NCI-H1092 (cell line): ENCODE measurements at regions not wholly inside any gene's neighbourhood (a gene's known extent, or its start where the extent isn't known, plus 50 kb on each side); places are given as distances from the start of the nearest gene placed in this dataset.
A peak's percentile ranks its signal among the peaks of the same experiment; 100 is the strongest.
"Not testable (repeated sequence)": the region's sequence is repeated elsewhere in the genome, so short reads cannot be mapped to it uniquely, and the experiment has no call there.

Source experiments
- DNase-seq: peaks from one replicate; lab custom pipeline; 2025; lab: John Stamatoyannopoulos, UW

DNA sequence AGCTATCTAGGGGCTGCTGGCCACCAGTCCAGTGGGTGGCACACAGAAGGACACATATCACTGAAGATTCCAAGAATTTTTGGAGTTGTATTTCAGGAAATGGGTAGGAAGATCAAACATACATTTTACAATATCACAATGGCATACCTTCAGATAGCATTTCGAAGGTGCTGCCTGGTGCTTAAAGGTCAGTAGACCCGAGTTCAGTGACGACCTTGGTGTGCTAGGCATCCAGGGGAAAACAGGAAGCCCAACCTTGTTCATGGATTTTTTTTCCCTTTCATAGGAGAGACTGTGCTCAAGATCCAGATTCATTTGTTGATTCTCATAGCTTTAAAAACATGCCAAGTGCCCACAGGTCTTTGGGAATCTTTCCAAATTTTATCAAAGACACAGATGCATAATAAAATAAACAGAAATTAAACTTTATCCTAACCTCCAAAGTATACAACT lies 51.0 kb upstream of the RCBTB2 start:
- DNase-seq = no peak

DNA sequence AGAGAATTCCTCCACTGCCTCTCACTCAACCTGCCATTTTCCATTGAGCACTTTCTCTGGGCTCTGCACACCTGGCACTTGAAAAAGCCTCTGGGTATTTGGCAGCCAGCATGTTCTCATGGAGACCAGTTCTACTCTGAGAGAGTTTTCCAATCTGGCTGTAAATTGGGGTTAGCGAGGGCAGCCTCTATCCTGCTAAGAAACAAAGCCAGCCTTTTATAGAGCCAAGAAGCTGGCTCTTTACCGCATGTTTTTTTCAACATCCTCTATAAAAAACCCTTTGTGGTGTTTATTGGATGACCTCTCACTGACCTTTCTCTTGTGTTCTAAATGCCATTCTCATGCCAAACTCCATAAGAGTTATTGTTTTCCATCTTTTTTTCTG lies 52.6 kb upstream of the RCBTB2 start:
- DNase-seq = peak; percentile 50

DNA sequence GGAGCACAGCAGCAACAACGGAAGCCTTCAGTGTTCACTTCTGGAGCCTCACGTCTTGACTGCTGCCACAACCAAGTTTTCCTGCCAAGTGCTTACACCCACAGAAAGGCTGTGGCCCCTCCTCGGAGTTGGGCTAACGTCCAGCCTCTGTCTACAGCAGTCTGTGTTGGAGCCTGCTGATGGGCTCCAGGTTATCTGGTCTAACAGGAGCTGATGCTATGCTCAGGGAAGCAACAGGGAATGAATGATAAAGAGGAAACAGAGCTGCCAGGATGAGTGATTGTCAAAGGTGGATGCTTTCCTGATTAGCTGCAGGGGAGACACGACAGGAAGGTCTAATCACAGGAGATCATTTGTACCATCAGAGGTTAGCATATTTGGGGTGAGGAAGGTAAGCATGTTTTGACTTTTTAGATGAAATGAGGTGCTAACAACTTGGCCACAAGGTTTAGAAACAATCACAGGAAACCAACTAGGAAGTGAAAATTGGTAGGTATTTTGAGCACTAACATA lies 53.8 kb upstream of the RCBTB2 start:
- no peak for DNase-seq

DNA sequence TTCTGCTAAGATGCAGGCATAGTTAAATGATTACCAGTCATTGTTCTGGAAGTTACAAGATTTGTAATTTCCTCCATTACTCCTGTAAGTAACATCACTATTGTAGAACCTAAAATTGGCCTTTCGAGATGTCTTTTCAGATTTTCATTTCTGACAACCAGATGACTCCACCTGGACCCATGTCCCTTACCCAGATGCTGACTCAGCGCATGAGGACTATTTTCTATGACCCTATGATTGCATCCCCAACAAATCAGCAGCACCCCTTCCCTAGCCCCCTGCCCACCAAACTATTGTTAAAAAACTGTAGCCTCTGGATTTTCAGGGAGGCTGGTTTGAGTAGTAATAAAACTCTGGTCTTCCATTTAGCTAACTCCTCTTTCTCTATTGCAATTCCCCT lies 55.2 kb upstream of the RCBTB2 start:
- no peak for DNase-seq

DNA sequence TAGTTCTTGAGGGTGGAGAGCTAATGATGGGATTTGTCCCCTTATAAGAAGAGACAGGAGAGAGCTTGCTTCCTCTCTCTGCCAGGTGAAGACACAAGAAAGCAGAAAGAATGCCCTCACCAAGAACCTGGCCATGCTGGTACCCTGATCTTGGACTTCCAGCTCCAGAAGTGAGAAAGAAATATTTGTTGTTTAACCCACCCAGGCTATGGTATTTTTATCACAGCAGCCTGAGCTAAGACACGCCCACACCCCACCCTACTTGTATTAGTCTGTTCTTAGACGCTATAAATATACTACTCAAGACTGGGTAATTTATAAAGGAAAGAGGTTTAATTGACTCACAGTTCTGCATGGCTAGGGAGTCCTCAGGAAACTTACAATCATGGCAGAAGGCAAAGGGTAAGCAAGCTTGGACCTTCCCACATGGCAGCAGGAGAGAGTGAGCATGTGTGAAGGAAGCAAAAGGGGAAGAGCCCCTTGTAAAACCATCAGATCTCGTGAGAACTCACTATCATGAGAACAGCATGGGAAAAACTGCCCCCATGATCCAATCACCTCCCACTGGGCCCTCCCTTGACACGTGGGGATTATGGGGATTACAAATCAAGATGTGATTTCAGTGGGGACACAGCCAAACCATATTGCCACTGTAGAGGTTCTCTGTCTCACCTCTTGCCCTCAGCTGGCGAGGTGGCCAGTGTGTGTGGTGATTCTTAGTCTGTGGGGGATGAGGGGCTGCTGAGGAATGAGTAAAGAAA lies 57.4 kb upstream of the RCBTB2 start:
- DNase-seq = no peak

DNA sequence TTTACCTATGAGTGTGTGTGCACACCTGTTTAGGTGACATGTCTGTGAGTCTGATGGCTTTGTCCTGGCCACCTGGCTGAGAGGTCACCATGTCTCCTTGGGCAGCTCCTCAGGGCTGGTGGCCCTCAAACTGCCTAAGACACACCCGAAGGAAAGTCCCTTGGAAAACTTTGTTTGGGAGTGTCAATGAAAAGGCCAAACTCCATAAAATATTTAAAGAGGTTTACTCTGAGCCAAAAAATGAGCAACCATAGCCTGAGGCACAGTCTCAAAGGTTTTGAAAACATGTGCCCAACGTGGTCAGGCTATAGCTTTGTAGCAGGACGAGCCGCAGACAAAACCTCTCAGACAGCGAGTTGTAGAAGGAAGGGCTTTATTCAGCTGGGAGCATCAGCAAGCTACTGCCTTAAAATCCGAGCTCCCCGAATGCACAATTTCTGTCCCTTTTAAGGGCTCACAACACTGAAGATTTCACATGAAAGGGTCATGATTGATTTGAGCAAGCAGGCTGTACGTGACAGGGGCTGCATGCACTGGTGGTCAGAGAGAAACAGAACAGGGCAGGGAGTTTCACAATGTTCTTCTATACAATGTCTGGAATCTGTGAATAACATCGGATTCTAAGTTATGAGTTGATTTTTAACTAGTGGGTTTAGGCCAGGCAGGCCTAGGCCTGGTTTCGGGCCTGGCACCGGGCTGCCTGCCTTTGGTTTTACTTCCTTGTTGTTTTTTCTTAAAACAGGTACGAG lies 58.4 kb upstream of the RCBTB2 start:
- DNase-seq = not testable (repeated sequence)

DNA sequence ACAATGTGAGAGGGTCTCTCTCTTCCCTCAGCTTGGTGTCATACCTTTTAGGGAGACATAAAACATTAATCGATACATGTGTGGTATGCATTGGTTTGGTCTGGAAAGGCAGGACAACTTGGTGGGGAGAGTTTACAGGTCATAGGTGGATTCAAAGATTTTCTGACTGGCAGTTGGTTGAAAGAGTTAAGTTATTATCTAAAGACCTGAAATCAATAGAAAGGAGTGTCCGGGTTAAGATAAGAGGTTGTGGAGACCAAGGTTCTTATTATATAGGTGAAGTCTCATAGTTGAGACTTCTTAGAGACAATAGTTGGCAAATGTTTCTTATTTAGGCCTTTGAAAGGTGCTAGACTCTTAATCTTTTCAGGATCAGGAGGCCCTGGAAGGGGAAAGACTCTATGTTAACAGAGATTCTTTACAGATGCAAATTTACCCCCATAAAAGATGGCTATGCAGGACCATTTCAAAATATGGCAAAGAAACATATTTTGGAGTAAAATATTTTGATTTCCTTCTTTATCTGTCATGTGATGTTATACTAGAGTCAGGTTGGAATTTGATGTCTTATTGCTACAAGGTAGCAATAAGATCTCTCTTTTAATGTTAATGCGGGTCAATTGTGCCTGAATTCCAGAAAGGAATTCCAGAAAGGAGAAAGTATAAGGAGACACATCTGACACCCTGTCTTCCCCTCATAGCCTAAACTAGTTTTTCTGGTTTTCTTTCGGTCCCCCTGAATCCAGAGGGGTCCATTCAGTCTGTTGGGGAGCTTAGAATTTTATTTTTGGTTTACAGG lies 59.2 kb upstream of the RCBTB2 start:
- no peak for DNase-seq

DNA sequence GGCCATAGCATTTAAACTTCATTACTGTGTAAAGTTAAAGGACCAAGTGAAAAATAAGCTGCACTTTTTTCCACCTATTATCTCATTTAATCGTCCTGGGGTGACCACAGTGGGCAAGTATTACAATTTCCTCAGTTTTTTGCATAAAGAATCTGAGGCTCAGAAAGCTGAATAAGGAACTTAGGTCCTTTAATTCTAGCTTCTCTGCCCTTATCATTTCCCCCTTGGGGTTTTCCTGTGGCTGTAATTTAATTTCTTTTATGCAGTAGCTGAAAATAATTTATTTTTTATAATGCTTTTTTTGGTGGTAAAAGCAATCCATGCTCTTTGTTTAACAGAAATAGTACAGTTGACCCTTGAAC lies 59.8 kb upstream of the RCBTB2 start:
- no peak for DNase-seq

DNA sequence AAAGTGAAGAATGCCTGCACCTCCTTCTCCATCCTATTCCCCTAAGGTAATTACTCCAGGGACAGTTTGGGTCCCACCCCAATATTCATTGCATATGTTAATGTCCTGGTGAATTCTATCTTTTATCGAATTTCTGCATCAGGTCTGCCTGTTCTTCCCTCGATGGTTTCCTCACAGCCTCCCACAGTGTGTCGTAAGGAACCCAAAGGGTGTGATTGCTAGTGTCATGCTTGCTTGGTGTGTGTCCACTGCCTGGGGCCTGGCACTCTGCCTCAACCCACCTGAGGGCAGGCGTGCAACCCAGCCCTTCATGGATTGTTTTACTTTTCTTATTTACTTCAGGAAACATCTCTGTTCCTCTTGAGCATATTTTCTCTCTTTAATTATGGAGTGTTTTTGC lies 60.2 kb upstream of the CYSLTR2 start:
- no peak for DNase-seq

DNA sequence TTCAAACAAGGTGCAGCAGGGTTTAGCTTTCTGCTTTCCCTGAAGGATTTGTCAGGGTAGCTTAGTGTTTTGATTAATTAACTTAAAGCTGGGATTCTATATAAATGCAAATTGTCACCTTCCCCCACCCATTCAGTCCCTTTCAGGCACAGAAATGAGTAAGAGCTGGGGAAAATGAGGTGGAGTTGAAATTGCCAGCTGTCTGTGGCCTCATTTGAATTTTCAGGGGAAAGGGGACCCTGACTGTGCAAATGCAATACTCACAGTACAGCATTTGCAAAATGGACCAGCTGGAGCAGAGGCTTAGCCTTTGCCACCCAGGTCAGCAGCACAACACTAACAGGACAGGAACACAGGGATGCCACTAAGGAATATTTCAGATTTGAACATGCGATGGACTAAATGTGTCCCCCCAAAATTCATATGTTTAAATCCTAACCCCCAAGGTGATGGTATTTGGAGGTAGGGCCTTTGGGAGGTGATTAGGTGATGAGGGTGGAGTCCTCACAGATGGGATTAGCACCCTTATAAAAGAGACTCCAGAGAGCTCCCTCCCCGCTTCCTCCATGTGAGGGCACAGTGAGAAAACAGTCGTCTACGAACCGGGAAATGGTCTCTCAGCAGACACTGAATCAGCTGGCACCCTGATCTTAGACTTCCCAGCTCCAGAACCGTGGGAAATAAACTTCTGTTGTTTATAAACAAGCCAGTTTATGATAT lies 59.5 kb upstream of the CYSLTR2 start:
- no peak for DNase-seq

DNA sequence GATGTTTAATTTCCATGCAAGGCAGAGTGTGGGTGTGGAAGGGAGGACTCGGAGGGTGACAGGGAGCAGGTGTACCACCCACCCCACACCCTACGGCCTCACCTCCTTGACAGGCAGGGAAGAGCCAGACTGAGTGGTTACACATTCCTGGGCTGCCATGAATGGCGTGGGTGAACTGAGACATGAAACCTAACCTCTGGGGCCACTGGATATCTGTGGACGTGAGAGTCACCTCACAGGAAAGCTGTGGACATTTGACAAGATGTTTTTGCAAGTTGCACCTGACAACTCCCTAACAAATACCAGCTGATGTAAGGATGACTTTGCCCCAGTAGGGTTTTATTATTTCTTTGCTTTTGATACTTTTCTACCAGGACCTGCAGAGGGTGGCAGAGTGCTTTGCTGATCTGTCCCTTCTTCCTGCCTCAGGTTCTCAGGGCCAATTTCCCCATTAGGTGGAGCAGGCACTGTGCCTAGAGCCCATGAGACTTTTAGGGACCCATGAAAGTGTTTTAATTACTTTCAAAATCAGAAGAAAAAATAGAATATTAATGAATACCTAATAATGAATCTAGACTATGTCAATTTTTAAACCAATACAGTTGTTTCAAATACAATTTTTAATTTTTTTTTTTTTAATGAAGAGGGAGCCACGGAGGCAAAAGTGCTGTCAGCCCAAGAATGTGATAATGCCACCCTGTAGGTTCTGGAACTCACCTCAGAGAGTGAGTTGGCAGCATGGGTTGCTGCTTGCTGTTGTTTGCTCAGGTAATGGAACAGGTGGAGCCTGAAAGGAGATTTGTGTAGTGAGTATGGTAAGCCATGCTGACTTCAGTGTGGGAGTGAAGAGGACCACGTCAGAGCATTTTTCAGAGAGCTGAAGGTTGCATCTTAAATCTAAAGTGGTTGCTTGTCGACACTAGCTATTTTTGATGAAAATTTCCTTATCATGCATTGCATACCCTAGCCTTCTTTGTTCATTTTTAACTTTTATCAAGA lies 58.0 kb upstream of the CYSLTR2 start:
- DNase-seq = no peak

DNA sequence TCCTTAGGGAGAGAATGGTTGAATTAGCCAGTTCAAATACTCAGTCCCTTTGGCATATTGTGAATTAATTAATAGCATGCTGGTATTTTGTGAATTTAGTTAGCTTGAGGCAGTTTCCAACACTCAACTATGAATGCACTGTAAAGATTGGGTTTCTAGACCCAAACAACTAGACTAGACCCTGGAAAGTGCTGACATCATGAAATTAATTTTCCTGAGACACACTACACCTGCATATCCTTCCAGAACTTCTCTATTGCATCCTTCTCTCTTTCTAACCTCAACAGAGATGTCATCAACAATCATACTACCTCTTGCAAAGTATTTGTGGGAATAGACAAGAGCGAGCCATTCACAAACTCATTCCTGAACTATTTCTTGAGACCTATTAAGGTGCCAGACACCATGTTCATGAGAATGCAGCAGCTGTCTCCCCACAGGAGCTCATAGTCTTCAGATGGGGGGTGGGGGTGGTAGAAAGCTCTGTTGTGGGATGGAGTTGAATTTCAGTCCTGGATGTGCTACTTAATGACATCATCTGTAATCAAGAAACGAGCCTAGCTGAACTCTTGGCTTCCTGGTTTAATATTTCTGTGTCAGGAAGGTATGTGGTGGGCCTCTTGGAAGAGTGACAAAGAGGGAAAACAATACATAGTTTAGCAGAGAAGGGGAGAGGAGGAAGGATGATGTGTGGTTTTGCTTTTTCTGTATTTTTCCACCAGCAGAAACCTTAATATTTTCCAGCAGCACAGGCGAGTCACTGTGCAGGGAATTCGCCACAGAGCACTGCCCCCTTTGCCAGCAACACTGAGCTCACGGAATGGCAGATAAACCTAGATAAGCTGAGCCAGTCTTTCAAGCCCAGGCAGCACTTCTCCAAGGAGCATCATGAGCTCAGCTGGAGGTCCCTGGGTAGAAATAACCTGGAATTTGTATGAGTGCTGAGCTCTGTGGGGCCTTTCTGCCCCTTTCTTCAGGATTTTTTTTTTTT lies 53.1 kb upstream of the CYSLTR2 start:
- DNase-seq = no peak

DNA sequence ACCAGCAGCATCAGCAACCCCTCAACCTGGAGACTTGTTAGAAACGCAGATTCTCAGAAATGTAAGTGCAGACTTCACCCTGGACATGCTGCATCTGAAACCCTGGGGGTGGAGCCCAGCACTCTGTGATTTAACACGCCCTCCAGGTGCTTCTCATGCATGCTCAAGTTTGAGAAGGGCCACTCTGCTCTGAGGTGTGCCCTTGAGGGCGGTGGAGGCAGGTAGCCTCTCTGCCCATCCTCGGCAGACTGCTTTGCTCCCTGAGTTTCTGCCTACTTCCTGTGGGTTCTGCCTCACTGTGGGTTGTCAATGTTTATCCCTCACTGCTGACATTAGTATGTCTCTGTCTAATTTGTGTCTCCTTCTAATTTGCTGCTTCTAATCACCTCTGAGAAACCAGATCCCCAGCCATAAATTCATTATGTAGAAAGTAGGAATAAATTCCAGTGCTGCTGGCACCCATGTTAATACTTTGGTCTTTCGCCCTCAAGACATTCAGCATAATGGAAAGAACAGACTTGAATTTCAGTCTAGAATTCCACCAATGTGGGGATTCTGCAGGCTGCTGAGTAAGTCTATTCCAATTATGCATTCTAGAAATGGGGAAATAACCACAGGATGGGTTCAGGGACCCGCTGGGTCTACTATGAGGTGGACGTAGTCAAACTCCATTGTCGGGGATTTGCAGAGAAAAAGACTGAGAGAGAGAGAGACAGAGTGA lies 51.3 kb upstream of the CYSLTR2 start:
- DNase-seq = no peak

DNA sequence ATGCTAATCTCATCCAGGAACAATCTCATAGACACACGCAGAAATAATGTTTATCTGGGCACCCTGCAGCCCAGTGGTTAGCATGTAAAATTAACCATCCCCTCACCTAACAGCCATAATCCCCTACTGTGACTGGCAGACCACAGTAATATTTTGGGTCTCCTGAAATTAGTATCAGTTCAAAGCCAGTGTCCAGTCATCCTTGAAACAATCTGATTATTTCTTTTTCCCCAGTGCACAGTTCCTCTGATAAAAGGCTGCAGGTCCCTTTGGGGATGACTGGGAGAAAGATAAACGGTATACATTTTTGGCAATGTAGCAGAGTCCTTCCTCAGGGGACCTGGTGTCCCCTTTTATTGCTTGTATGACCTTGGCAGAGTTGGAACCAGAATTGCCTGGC lies 50.4 kb upstream of the CYSLTR2 start:
- no peak for DNase-seq
